HG03025 (cell line): ENCODE measurements at regions not wholly inside any gene's neighbourhood (a gene's known extent, or its start where the extent isn't known, plus 50 kb on each side); places are given as distances from the start of the nearest gene placed in this dataset.
"Not testable (repeated sequence)": the region's sequence is repeated elsewhere in the genome, so short reads cannot be mapped to it uniquely, and the experiment has no call there.

Experiments
- ATAC-seq: cut with Tn5 transposase; IDR thresholded peaks from one replicate; pipeline ENCODE4 v1.9.1; 2021; ENCODE audit warnings: mild to moderate bottlenecking, moderate library complexity; ENCODE audit not compliant: unreplicated experiment, low FRiP score

DNA sequence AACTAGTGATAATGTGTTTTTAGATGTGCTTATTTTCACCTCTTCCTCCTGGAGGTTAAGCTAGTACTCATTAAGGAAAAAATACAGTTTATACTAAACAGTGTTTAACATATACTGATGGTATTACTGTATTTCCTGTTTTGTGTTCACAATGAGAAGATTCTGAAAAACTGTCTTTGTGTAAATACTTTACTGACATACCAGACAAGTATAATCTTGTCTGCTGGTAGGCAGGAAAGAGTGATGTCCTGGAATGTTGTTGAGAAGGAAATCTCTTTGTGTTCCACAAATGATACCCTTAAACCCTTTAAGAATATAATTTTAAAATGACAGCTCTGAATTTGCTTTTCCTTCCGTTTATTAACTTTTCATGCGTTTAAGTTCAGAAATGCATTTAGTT, 205.5 kb upstream of the NUDT6 start:
- ATAC-seq: no peak

DNA sequence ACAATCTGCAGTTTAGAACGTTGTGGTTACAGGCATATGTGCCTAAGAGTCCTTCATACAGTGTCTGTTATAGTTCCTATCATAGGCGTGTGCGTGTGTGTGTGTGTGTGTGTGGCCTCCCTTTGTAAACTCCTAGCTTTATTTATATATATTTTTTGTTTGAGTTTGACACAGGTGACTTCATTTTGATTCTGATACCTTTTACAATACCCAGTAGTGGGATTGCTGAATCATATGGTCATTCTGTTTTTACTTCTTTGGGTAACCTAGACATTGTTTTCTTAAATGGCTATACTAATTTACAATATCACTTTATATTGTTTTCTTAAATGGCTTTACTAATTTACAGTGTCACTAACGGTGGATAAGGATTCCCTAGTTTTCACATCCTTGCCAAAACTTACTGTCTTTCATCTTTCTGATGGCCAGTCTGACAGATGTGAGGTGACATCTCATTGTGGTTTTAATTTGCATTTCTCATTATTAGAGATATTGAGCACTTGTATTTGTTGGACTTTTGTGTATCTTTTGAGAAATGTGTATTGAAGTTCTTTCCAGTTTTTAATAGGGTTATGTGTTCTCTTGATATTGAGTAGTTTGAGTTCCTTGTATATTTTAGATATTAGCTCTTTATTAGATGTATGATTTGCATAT, 211.1 kb upstream of the NUDT6 start:
- ATAC-seq: peak; percentile 73

DNA sequence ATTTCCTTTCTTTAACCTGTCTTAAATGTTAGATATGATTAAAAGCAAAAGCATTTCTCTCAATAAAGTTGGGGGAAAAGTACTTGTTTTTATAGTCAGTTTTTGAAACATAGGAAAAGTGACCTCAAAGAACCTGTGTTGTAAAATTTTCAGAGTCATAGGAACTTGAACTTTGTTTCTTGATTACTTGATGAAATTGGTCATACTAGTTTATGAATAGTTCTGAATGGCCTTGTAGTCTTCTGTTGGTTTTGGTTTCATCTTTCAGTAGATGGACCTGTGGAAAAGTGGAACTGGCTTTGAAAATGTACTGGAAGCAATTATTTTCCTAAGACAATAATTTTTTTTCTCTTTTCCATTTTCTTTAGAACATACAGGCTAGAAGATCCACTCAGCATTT, 222.2 kb upstream of the NUDT6 start:
- ATAC-seq: no peak

DNA sequence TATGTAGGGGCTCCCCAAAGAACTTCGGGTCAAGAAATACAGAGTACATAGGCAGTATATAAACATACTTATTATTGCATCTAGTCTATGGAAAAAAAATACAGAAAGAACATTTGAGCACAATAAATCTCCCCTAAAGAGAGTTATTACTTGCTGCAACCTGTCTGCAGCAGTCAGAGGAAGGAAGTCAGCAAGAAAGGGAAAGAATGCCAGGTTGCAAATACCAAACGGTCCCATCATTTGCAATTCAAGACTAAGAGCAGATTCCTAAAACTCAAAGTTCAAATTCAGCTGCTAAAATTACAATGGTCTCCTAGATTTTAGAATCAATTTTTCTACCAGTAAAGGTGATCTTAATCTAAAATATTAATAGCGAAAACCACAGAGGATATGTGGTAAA, 236.2 kb upstream of the NUDT6 start:
- no peak for ATAC-seq

- no peak for ATAC-seq
These were observed 237.1 kb upstream of the NUDT6 start for GRCh38 chr4:123159479-123159878.

- no peak for ATAC-seq
These were observed 233.7 kb upstream of the SPRY1 start for GRCh38 chr4:123162859-123163258.

DNA sequence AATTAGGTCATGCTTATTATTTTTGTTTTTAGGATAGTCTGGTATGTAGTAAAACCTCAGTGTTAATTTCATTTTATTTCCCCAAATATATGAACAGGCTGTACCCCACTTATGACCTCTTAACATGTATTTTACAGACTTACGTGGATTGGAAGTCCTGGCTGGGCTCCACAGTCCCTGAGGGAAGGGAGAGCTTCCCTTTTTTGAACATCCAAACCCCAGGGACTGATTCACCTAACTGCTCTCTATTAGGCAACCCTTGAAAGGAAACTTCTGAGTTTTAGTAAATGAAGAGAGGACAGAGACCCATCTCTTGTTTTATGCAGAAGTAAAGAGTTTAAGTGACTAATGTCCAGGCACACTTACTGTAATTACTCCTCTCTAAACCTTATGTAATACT, 233.1 kb upstream of the SPRY1 start:
- ATAC-seq: no peak

- no peak for ATAC-seq
These were observed 230.6 kb upstream of the SPRY1 start for GRCh38 chr4:123166023-123166422.

DNA sequence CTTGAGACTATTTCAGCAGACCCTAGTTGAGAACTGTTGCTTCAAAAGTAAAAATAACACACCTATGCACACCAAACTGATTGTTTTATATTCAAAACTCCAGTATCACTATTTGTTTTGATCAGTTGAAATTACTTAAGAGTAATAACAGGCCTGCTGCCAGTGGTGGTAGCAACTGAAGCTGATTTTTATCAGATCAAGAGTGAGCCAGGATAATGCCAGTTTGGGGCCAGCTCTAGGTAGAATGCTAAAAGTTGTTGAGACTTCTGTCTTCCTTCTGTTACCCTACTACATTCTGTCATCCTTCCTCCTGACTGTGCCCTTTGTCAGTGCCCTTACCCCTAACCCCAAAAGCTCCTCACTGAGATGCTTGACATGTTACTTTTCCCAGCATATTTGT, 228.7 kb upstream of the SPRY1 start:
- ATAC-seq: no peak

DNA sequence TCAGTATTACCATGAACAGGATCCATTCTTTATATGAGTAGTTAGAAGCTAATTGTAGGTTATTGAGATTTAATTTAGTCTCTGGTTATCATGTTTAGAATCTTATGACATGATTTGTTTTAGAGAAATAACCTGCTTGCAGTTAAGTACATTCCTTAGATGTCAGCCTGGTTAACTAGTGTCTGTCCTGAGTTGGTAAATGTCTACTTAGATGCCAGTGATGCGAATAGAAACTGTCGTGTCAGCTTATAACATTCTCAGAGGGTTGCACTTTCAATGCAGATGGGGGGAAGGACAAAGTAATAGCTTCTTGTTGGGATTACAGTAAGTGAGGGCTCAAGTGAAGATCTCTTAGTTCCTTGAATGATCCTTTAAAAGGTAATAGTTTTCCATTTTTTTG, 227.8 kb upstream of the SPRY1 start:
- no peak for ATAC-seq

GRCh38 chr4:123170843-123171242, 225.8 kb upstream of the SPRY1 start:
- no peak for ATAC-seq

DNA sequence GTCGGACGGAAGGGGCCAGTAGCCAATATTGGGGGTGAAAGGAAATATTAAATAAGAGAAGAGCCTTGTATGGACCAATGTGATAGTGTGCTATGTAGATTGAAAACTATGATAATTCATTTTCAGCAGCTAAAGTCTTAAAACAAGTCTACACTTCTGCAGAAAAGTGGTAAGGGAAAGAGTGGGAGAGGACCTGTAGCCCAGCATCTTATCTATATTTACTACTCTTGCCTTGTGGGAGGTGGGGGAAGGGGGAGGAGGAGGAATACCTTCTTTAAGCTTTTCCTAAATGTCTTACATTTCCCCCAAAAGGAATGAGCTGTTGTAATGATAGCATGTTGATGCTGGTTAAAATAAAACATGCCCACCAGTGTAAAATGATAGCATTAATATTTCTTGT, 220.0 kb upstream of the SPRY1 start:
- no peak for ATAC-seq

- ATAC-seq: no peak
These were observed 214.3 kb upstream of the SPRY1 start for GRCh38 chr4:123182289-123182688.

- ATAC-seq: no peak
These were observed 213.3 kb upstream of the SPRY1 start for GRCh38 chr4:123183308-123183707.

DNA sequence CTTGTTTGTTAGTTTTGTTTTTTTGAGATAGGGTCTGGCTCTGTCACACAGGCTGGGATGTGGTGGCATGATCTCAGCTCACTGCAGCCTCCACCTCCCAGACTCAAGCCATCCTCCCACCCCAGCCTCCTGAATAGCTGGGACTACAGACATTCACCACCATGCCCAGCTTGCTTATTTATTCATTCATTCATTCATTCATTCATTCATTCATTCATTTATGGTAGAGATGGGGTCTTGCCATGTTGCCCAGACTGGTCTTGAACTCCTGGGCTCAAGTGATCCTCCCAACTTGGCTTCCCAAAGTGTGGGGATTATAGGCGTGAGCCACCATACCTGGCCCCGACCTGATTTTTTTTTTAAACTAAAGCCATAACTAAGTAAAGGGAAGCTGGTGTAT, 212.8 kb upstream of the SPRY1 start:
- not testable (repeated sequence) for ATAC-seq

DNA sequence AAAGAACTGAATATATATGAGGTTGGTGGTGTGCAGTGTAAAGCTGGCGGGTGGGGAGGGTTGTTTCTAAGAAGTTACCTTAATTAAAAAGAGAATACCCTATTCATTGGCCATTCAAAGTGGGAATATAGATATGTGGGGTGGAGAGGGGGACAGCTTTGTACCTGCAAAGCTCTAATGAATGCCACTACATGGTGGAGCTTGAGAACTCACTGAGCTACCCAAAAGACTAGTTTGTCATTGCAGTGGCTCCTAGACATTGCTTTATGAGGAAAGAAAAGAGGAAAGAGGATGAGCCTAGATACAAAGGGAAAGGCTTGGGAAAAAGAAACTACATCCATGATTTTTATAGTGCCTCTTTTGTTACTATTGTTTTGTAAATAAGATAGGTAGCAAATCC, 209.9 kb upstream of the SPRY1 start:
- ATAC-seq: no peak

GRCh38 chr4:123190176-123190575, 206.4 kb upstream of the SPRY1 start:
- ATAC-seq: no peak

DNA sequence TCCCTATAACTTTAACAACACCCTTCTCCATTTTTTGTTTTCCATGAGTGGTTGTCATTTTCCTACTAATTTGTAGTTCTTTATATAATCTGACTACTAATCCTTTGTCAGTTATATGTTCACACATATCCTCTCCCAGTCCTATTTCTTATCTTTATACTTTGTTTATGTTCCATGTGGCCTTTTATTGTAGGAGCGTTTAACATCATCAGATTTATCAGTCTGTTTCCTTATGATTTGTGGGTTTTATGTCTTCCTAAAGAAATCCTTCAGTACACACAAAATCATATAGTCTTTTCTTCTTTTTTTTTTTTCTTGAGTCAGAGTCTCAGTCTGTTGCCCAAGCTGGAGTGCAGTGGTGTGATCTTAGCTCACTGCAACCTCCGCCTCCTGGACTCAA, 204.9 kb upstream of the SPRY1 start:
- no peak for ATAC-seq

DNA sequence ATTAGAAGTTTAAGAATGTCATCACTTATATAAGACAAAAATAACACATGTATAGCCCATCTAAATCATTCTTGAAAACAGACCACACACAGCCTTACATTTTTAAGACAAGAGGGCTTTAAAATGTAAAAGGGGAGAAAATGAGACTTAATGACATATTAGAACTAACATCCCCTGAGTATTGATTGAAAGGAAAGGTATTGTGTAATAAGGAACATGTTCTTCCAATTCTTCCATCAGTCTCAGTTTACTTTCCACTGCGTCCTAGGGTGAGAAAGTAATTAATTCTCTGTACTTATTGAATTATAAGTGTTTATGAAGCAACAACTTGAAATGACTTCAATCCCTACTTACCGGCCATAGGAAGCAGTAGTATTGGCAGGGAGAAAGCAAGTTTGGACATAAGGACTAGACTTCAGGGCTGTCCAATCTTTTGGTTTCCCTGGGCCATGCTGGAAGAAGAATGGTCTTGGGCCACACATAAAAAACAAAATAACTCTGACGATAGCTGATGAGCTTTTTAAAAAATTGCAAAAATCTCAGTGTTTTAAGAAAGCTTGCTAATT, 202.7 kb upstream of the SPRY1 start:
- ATAC-seq: no peak

- ATAC-seq: no peak
These were observed 197.9 kb upstream of the SPRY1 start for GRCh38 chr4:123198706-123199105.

DNA sequence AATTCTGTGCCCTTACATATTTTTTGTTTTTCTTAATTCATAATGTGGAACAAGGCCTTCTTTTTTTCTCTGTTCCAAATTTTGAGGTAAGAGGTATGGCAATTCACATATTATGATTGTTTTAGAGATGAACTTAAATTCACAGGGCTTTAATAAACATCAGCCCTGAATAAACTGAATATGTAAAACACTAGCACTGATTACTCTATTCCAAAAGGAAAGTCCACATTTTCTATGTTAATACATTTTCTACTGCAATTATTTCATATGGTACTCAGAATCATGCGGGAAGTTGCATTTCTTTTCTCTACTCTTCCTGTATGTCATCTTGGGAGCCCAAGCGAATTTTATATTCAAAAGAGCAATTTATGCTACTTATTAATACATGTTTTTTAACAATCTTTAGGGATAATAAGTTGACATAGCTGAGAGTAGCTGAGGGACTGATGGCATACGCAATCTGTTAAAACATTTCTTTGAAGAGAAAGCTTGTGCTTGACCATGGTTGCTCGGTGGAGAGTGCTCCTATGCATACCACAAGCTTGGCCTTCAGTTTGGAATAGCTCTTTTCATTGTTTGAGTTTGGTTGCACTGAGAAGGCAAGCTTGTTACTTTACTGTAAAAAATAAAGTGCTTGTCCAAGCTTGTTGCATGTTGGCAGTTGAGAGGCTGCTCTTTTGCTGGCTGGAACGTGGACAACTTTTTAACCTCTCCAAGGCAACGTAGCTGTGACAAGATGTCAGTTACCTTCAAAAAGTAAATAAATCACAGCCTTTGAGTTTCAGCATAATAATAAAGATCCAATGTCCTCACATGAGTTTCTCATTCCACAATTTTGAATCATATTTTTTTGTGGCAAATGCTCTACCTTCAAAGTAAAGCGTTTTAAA, 196.3 kb upstream of the SPRY1 start:
- ATAC-seq: no peak

DNA sequence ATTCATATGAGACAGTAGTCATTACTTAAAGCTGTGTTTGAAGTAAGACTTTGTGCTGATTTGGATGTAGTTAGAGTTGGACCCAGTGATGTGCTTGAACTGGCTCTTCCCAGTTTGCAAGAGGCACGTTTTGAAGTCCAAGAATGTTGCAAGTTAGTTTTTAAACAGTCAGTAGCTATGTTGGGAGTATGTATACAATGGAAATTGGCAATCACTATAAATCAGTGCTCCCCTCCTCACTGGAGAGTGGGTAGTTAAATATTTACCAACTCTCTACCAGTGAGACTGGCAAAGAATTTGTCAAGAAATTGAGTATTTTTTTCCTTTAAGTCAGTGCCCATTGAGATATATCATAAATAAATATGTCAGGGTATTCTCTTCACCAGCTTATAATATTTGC, 191.9 kb upstream of the SPRY1 start:
- no peak for ATAC-seq
